AG09319 (cell line): ENCODE measurements at regions not wholly inside any gene's neighbourhood (a gene's known extent, or its start where the extent isn't known, plus 50 kb on each side); places are given as distances from the start of the nearest gene placed in this dataset.

Experiments
- DNase-seq: peaks from one replicate; pipeline ENCODE4 v3.0.0-alpha.2; 2010; ENCODE audit warnings: low read depth; ENCODE audit errors: extremely low read depth
- TF ChIP-seq, protein P1 (sequence below): IDR thresholded peaks from 2 replicates; pipeline ENCODE4 v1.5.1; 2011; ENCODE audit warnings: low read depth, mild to moderate bottlenecking, inconsistent platforms, low read length, moderate library complexity

DNA sequence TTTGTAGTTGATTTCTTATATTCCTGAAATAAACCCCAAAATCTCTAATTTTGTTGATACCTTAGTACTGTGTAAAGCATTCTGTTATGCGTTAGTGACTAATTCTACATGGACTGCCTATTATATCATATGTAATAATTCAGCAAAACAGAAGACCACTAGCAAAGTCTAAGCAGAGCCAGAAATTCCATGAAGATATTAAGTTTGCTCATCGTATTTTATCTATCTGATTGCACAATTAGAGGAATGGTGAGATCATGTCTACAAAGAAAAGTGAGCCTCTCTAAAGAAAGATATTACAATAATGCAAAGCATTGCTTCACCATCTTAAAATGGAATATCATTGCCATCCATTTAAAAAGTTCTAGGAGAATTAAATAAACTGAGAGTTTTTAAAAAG lies 374.6 kb upstream of the SLC7A11 start:
- DNase-seq: no peak
- TF ChIP-seq, protein P1, sequence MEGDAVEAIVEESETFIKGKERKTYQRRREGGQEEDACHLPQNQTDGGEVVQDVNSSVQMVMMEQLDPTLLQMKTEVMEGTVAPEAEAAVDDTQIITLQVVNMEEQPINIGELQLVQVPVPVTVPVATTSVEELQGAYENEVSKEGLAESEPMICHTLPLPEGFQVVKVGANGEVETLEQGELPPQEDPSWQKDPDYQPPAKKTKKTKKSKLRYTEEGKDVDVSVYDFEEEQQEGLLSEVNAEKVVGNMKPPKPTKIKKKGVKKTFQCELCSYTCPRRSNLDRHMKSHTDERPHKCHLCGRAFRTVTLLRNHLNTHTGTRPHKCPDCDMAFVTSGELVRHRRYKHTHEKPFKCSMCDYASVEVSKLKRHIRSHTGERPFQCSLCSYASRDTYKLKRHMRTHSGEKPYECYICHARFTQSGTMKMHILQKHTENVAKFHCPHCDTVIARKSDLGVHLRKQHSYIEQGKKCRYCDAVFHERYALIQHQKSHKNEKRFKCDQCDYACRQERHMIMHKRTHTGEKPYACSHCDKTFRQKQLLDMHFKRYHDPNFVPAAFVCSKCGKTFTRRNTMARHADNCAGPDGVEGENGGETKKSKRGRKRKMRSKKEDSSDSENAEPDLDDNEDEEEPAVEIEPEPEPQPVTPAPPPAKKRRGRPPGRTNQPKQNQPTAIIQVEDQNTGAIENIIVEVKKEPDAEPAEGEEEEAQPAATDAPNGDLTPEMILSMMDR: no peak

DNA sequence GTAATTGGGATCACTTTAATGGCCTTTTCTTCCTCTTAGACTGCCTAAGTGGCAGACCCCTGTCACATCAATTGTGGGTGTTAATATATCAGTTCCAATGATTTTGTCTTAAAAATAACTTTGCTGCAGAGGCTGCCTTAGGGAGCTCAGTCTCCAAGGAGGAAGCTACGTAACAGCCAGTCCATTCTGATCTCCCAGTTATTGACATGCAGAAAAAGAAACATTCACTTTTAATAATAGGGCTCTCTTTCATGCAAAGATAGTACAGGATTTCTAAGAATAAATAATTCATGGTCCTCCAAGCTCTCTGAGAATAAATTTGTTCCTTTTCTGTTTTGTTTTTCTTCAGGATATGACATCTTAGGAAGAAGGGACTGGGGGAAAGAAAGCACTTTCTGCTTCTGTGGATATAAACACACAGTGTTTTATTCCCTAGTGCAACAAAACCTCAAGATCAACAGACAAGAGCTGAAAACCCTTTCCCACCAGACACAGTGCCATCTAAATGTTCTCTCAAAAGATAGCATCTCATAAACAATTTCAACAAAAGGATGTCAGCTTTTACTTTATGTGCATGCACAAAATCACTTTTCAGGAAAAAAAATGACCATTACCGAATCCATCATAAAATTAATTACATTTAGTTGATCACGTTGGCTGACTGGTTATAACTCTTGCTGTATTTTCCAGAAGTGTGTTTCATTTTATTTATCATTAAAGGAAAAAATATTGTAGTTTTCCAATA lies 372.4 kb upstream of the SLC7A11 start:
- no peak for DNase-seq
- TF ChIP-seq, protein P1: no peak

DNA sequence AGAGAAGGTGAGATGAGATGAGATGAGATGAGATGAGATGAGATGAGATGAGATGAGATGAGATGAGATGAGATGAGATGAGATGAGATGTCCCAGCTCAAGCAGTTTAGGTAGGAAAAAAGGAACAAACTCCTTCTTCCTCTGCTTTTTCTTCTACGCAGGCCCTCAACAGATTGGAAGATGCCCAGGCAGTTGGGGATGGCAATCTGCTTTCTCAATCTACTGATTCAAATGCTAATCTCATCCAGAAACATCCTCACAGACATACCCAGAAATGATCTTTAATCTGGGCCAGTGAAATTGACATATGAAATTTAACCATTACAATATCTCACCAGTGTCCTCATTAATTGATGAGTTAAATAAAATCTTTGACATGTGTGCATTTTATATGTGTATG lies 370.3 kb upstream of the SLC7A11 start:
- TF ChIP-seq, protein P1: no peak
- no peak for DNase-seq

DNA sequence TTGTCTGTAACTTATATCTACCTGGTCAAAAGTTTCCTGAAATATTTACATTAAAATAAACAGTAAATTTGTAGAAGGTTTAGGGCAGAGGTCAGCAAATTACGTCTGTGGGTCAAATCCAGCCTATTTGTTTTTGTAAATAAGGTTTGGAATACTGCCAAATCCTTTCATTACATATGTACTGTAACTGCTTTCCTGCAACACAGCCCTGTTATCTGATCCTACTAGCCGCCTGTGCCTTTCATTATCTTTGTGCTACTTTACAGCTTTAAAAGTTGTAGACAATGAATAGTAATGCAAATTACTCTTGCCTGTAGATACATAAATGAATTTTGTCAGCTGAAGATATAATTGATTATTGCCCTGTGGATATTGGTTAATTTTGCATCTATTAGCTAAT lies 369.6 kb upstream of the SLC7A11 start:
- TF ChIP-seq, protein P1: no peak
- no peak for DNase-seq

DNA sequence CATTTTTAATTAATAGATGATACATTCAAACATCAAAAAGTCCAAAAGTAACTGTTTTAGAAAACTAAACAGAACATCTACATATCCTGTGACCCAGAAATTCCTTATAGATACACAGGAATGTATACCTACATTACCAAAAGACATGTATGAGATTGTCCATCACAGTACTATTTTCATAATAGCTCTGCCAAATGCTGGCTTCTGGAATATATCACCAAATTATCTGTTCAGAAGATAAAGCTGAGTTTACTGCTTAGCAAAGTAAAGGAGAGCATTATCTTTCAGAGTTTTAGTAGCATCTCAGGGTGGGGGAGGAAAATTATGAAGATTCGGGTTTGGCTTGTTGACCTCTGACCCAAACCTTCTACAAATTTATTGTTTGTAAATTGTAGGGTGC lies 368.9 kb upstream of the SLC7A11 start:
- no peak for DNase-seq
- TF ChIP-seq, protein P1: no peak

DNA sequence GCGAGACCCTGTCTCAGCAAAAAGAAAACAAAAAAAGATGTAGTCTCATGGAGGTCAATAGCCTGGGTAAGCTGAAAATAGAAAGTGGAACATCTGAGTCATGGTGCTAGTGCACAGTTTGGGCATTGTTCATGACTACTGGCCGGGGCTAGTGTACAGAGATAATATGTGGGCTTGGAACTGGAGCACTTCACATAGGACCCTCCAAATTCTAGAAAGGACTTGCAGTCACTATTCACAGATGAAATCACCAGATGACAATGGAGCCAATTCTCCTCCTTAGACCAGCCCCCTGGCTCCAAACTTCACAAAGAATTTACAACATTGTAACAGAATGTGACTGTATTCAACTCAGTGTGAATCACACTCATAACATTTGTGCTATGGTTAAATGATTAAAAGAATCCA lies 367.8 kb upstream of the SLC7A11 start:
- DNase-seq: no peak

DNA sequence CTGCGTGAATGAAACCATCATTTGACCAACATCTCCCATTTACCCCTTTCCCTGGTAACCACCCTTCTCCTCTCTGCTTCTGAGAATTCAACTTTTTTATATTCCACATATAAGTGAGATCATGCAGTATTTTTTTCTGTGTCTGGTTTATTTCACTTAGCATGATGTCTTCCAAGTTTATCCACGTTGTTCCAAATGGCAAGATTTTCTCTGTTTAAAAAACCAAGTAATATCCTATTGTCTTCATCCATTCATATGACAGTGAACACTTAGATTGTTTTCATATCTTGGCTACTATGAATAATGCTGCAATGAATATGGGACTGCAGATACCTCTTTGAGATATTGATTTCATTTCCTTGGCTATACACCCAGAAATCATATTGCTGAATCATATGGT lies 362.4 kb upstream of the SLC7A11 start:
- DNase-seq: no peak
- TF ChIP-seq, protein P1: no peak

More for the DNA sequence above, 367.8 kb upstream of the SLC7A11 start:
- TF ChIP-seq, protein P1: no peak
